GM23338 (cell line): ENCODE measurements at regions not wholly inside any gene's neighbourhood (a gene's known extent, or its start where the extent isn't known, plus 50 kb on each side); places are given as distances from the start of the nearest gene placed in this dataset.

Experiments used
- ATAC-seq: fragments of 200-7000 bp; cut with Tn5 transposase; 3 replicates; pipeline ENCODE4 v1.9.1; 2020
- DNase-seq: peaks from one replicate; pipeline ENCODE4 v3.0.0-alpha.2; 2015; ENCODE audit warnings: low spot score
- H2AFZ ChIP-seq: fragments of 200-600 bp; sonication (generic); 2 replicates; pipeline ENCODE4 v1.8.0; 2016; ENCODE audit warnings: antibody characterized with exemption, mild to moderate bottlenecking, moderate library complexity
- H3F3A ChIP-seq: fragments of 200-600 bp; sonication (generic); replicated peaks from 2 replicates; pipeline ENCODE4 v1.8.0; 2017; ENCODE audit warnings: antibody characterized with exemption, mixed run types, low read depth
- H3K27ac ChIP-seq: fragments of 200-600 bp; sonication (generic); 2 replicates; pipeline ENCODE4 v1.6.1; 2016; ENCODE audit warnings: low read depth
- H3K27me3 ChIP-seq: fragments of 200-600 bp; sonication (generic); 2 replicates; pipeline ENCODE4 v1.8.0; 2016; ENCODE audit warnings: mild to moderate bottlenecking, mixed run types, moderate library complexity; ENCODE audit not compliant: insufficient read depth
- H3K36me3 ChIP-seq: fragments of 200-600 bp; sonication (generic); 2 replicates; pipeline ENCODE4 v1.8.0; 2016; ENCODE audit warnings: mild to moderate bottlenecking; ENCODE audit not compliant: insufficient read depth
- H3K4me1 ChIP-seq: fragments of 200-600 bp; sonication (generic); 2 replicates; pipeline ENCODE4 v1.8.0; 2016; ENCODE audit warnings: mild to moderate bottlenecking, moderate library complexity; ENCODE audit not compliant: insufficient read depth
- H3K4me2 ChIP-seq: fragments of 200-600 bp; sonication (generic); 2 replicates; pipeline ENCODE4 v1.7.1; 2017; ENCODE audit warnings: mixed run types
- H3K4me3 ChIP-seq: fragments of 200-600 bp; sonication (generic); 2 replicates; pipeline ENCODE4 v1.6.1; 2016; ENCODE audit warnings: mixed run types
- H3K79me2 ChIP-seq: fragments of 200-600 bp; sonication (generic); replicated peaks from 2 replicates; pipeline ENCODE4 v1.8.0; 2017; ENCODE audit warnings: mild to moderate bottlenecking; ENCODE audit not compliant: insufficient read depth
- H3K9me2 ChIP-seq: fragments of 200-600 bp; sonication (generic); 2 replicates; pipeline ENCODE4 v1.8.0; 2017; ENCODE audit not compliant: insufficient read depth
- H4K20me1 ChIP-seq: fragments of 200-600 bp; sonication (generic); replicated peaks from 2 replicates; pipeline ENCODE4 v1.8.0; 2017; ENCODE audit warnings: mild to moderate bottlenecking; ENCODE audit not compliant: insufficient read depth
- H3K27ac Mint-ChIP-seq: 2 replicates; pipeline ENCODE4 v1.8.0; 2020; ENCODE audit warnings: inconsistent platforms, mild to moderate bottlenecking, moderate library complexity, mixed read lengths
- H3K27me3 Mint-ChIP-seq: 3 replicates; pipeline ENCODE4 v1.8.0; 2022; ENCODE audit warnings: low read depth, mild to moderate bottlenecking, moderate library complexity, mixed read lengths, inconsistent platforms; ENCODE audit not compliant: insufficient read depth, poor library complexity
- H3K36me3 Mint-ChIP-seq: 3 replicates; pipeline ENCODE4 v1.8.0; 2021; ENCODE audit warnings: low read depth, mild to moderate bottlenecking, inconsistent platforms, moderate library complexity, mixed read lengths
- H3K4me1 Mint-ChIP-seq: 3 replicates; pipeline ENCODE4 v1.8.0; 2020; ENCODE audit warnings: mild to moderate bottlenecking, inconsistent platforms, mixed read lengths
- H3K4me3 Mint-ChIP-seq: 3 replicates; pipeline ENCODE4 v1.8.0; 2021; ENCODE audit warnings: moderate library complexity, mild to moderate bottlenecking, inconsistent platforms, mixed read lengths
- H3K9me3 Mint-ChIP-seq: 3 replicates; pipeline ENCODE4 v1.8.0; 2020; ENCODE audit warnings: moderate library complexity, mild to moderate bottlenecking, inconsistent platforms, mixed read lengths
- ETS1 ChIP-seq: IDR thresholded peaks from 2 replicates; pipeline ENCODE4 v1.6.1; 2016; ENCODE audit warnings: antibody characterized with exemption
- EZH2 ChIP-seq: fragments of 200-600 bp; sonication (generic); IDR thresholded peaks from one replicate; pipeline ENCODE4 v1.8.0; 2017; ENCODE audit warnings: antibody characterized with exemption, mild to moderate bottlenecking, low read depth; ENCODE audit not compliant: unreplicated experiment
- EZH2phosphoT487 ChIP-seq: fragments of 200-600 bp; sonication (generic); IDR thresholded peaks from one replicate; pipeline ENCODE4 v1.8.1; 2018; ENCODE audit warnings: antibody characterized with exemption; ENCODE audit not compliant: unreplicated experiment
- JUNB ChIP-seq: IDR thresholded peaks from one replicate; pipeline ENCODE4 v1.6.1; 2016; ENCODE audit warnings: antibody characterized with exemption; ENCODE audit not compliant: unreplicated experiment
- NANOG ChIP-seq: IDR thresholded peaks from 2 replicates; pipeline ENCODE4 v1.6.1; 2016; ENCODE audit warnings: antibody characterized with exemption, borderline replicate concordance
- POLR2AphosphoS5 ChIP-seq: IDR thresholded peaks from 2 replicates; pipeline ENCODE4 v1.6.1; 2016; ENCODE audit warnings: antibody characterized with exemption, low read depth
- STAT1 ChIP-seq: IDR thresholded peaks from one replicate; pipeline ENCODE4 v1.6.1; 2016; ENCODE audit warnings: antibody characterized with exemption; ENCODE audit not compliant: unreplicated experiment
- ZNF114 ChIP-seq: fragments of 250-450 bp; sonication (Bioruptor Pico); IDR thresholded peaks from 2 replicates; pipeline ENCODE4 v1.5.0; 2020; ENCODE audit warnings: mild to moderate bottlenecking, moderate library complexity
- ZNF462 ChIP-seq: fragments of 250-450 bp; sonication (Bioruptor Pico); IDR thresholded peaks from 2 replicates; pipeline ENCODE4 v1.5.0; 2020; ENCODE audit warnings: mild to moderate bottlenecking, moderate library complexity

- TF ChIP-seq ZNF462 (CRISPR knock-in tag): no peak
- TF ChIP-seq ZNF114 (CRISPR knock-in tag): no peak
- TF ChIP-seq JUNB: no peak
- TF ChIP-seq ETS1: no peak
- no peak for TF ChIP-seq STAT1
- no peak for TF ChIP-seq EZH2phosphoT487
- TF ChIP-seq POLR2AphosphoS5: no peak
- no peak for TF ChIP-seq NANOG
Observed at GRCh38 chr2:180495606-180496005, 484.8 kb upstream of the UBE2E3 start (continued).

GRCh38 chr2:180494286-180494685 lies 486.1 kb upstream of the UBE2E3 start:
- H3K79me2 ChIP-seq: no peaks in the 10 kb centered on the region
- no peaks in the 10 kb centered on the region for H3K27me3 ChIP-seq
- no peaks in the 10 kb centered on the region for H3K4me1 ChIP-seq
- H3K36me3 ChIP-seq: no peaks in the 10 kb centered on the region
- no peak overlapping the region for H3K27ac ChIP-seq
- H3K4me1 Mint-ChIP-seq: no peaks in the 10 kb centered on the region
- no peaks in the 10 kb centered on the region for H3F3A ChIP-seq
- H3K4me3 Mint-ChIP-seq: no peak overlapping the region
- no peak overlapping the region for H3K27ac Mint-ChIP-seq
- H3K27me3 Mint-ChIP-seq: no peaks in the 10 kb centered on the region
- H3K4me2 ChIP-seq: no peak overlapping the region
- H3K4me3 ChIP-seq: no peak overlapping the region
- H3K9me2 ChIP-seq: no peaks in the 10 kb centered on the region
- no peaks in the 10 kb centered on the region for H4K20me1 ChIP-seq
- no peaks in the 10 kb centered on the region for H3K36me3 Mint-ChIP-seq
- DNase-seq (peak; percentile 19), ATAC-seq (peak; percentile 41)
- H2AFZ ChIP-seq: no peak overlapping the region
- peaks cover 12% of the 10 kb centered on the region; the same call in 2 of the 3 replicates for H3K9me3 Mint-ChIP-seq
- TF ChIP-seq EZH2phosphoT487 (no peak), ZNF462 (CRISPR knock-in tag) (no peak), JUNB (no peak), EZH2 (no peak)
